ENCODE measurements at regions not wholly inside any gene's neighbourhood (a gene's known extent, or its start where the extent isn't known, plus 50 kb on each side); places are given as distances from the start of the nearest gene placed in this dataset.

DNA sequence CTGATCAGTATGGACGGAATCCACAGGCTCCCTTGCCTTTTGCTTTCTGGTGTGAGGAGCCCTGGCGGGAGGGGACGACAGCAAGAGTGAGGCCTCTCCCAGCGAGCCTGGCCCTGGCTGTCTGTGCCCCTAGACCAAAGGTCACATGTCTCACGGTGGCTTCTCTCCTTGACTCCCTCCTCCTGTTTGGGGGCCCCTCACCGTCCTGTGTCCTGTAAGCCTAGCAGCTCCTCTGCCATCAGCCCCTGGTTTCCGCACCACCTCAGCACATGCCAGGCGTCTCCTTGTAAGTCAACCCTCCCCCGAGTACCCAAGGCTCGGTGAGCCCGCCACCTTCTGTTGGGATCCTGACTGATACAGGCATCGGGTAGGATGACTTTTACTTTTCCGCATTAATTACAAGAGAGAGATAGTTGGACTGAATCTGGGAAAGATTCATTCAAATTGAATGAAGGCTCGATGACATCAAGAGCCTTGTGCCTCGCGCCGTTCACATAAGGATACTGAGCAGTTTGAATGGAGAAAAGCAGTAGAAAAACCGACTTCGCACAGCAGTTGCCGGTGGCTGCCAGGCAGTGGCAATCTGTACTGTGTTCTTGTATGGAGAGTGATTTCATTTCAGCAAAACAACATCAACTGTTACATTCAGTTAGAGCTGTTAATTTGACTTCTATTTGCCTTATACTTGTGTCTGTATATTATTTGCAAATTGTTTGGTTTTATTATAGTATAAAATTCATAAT lies 119.8 kb downstream of the XRCC2 start:
- TF ChIP-seq JUN (CRISPR knock-in tag; IDR thresholded peaks at IDR 0.05) (no peak), FOXM1 (CRISPR knock-in tag; IDR thresholded peaks at IDR 0.05) (no peak), CTCF (CRISPR knock-in tag; IDR thresholded peaks at IDR 0.05) (no peak; the same call in 1 of the 2 replicates), ZNF766 (CRISPR knock-in tag; IDR thresholded peaks at IDR 0.05; ENCODE audit: borderline replicate concordance) (no peak), ZNF281 (CRISPR knock-in tag; IDR thresholded peaks at IDR 0.05; ENCODE audit: borderline replicate concordance) (no peak)
